Upper lobe of right lung (tissue), 1 donor: ENCODE measurements at regions not wholly inside any gene's neighbourhood (a gene's known extent, or its start where the extent isn't known, plus 50 kb on each side); places are given as distances from the start of the nearest gene placed in this dataset.

Experiments used
- ATAC-seq: fragments of 200-7000 bp; cut with Tn5 transposase; one replicate; pipeline ENCODE4 v1.9.1; 2020; ENCODE audit warnings: mild to moderate bottlenecking, moderate library complexity
- DNase-seq: peaks from one replicate; pipeline ENCODE4 v3.0.0-alpha.2; 2020
- H3K27ac ChIP-seq: fragments of 200-600 bp; one replicate; pipeline ENCODE4 v1.8.0; 2022
- H3K27me3 ChIP-seq: fragments of 200-600 bp; one replicate; pipeline ENCODE4 v1.8.0; 2022; ENCODE audit warnings: mild to moderate bottlenecking
- H3K36me3 ChIP-seq: fragments of 200-600 bp; one replicate; pipeline ENCODE4 v1.8.0; 2022
- H3K4me1 ChIP-seq: fragments of 200-600 bp; one replicate; pipeline ENCODE4 v1.8.0; 2022
- H3K4me3 ChIP-seq: fragments of 200-600 bp; one replicate; pipeline ENCODE4 v1.8.0; 2022; ENCODE audit warnings: mild to moderate bottlenecking
- H3K9me3 ChIP-seq: fragments of 200-600 bp; one replicate; pipeline ENCODE4 v1.8.0; 2022
- intact Hi-C: fragments of 100-400 bp; cut with DNase I; formaldehyde crosslinking; loops from one replicate; pipeline ENCODE4 v1.11.0; 2022
- TF ChIP-seq, protein P1 (sequence below): fragments of 200-600 bp; IDR thresholded peaks from one replicate; pipeline ENCODE4 v1.8.0; 2022; ENCODE audit warnings: antibody characterized with exemption
- donor health status: DM: no; HTN: yes; CAD: no; lungs with severe emphysema.

DNA sequence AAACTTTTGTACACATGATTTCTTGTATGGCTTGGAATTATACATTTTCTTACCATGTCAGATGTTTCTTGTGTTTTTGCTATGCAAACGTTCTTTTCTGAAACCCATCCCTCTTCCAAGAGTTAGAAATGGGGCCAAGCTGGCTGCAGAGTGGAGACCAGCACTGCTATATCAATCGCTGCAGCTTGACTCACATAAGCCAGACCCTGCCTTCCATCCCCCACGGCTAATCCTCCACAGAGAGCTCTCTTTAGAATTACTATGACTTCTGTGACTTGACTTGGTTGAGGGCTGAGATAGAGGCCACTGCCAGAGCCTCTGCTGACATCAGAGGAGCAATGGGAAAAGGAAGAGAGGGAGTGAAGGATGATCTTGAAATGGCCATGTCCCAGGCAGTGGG, 147.9 kb downstream of the DACT1 start:
- no peak for DNase-seq
- H3K27me3 ChIP-seq: no peaks in the 10 kb centered on the region
- no peaks in the 10 kb centered on the region for H3K4me1 ChIP-seq
- TF ChIP-seq, protein P1, sequence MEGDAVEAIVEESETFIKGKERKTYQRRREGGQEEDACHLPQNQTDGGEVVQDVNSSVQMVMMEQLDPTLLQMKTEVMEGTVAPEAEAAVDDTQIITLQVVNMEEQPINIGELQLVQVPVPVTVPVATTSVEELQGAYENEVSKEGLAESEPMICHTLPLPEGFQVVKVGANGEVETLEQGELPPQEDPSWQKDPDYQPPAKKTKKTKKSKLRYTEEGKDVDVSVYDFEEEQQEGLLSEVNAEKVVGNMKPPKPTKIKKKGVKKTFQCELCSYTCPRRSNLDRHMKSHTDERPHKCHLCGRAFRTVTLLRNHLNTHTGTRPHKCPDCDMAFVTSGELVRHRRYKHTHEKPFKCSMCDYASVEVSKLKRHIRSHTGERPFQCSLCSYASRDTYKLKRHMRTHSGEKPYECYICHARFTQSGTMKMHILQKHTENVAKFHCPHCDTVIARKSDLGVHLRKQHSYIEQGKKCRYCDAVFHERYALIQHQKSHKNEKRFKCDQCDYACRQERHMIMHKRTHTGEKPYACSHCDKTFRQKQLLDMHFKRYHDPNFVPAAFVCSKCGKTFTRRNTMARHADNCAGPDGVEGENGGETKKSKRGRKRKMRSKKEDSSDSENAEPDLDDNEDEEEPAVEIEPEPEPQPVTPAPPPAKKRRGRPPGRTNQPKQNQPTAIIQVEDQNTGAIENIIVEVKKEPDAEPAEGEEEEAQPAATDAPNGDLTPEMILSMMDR: no peak
- H3K4me3 ChIP-seq: no peak overlapping the region
- no peak overlapping the region for H3K27ac ChIP-seq
- intact Hi-C loops: no loop called here
- H3K9me3 ChIP-seq: no peaks in the 10 kb centered on the region
- no peak for ATAC-seq
- H3K36me3 ChIP-seq: no peaks in the 10 kb centered on the region

DNA sequence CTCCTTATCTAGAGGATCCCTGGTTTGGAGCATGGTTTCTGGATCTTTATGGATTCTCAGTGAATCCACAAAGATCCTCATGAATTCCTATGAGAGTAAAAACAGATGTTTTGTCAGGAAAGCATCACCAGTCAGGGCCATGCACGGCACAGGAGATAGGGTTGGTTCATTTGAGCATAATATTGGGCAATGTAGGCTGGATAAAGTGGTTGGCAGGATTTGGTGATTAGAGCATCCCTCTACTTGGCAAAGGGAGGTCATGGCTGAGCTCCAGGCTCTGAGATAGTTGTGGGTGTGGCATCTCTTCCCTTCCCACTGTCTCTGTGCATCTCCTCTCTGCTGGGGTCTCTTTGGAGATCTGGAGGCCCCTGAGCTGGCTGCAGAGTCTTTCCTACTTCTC, 149.8 kb downstream of the DACT1 start:
- Histone ChIP-seq H3K9me3 (no peaks in the 10 kb centered on the region), H3K27me3 (no peaks in the 10 kb centered on the region), H3K27ac (no peak overlapping the region), H3K4me1 (no peaks in the 10 kb centered on the region), H3K4me3 (no peak overlapping the region), H3K36me3 (no peaks in the 10 kb centered on the region)
- DNase-seq (no peak), ATAC-seq (no peak)
- TF ChIP-seq, protein P1: no peak
- intact Hi-C loops: no loop called here

- no peaks in the 10 kb centered on the region for H3K36me3 ChIP-seq
- DNase-seq: no peak
- TF ChIP-seq, protein P1: no peak
- intact Hi-C loops: no loop called here
- H3K27ac ChIP-seq: no peak overlapping the region
- no peaks in the 10 kb centered on the region for H3K9me3 ChIP-seq
- H3K27me3 ChIP-seq: no peaks in the 10 kb centered on the region
- H3K4me3 ChIP-seq: no peak overlapping the region
- no peak for ATAC-seq
- H3K4me1 ChIP-seq: no peaks in the 10 kb centered on the region
These were observed 151.1 kb downstream of the DACT1 start for GRCh38 chr14:58788655-58789503.

DNA sequence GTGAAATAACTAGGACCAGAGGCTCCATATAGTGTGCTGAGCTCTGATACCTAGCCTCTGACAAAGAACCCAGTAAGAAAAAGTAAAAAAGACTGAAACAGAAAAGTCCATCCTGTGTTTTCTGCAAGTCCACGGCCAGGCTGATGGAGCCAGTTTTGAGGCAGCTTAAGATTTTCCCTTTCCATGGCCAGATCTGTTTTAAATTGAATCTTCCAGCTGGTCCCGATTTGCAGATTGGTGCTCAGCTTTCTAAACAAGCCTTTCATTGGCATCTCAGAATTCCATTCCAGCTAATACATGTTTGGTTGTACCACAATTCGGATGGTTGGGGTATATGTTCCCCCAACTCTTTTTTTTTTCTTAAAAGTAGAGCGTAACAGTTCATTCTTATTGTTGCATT, 152.0 kb downstream of the DACT1 start:
- TF ChIP-seq, protein P1: no peak
- intact Hi-C loops: no loop called here
- Histone ChIP-seq H3K4me1 (no peaks in the 10 kb centered on the region), H3K27ac (no peak overlapping the region), H3K27me3 (no peaks in the 10 kb centered on the region), H3K36me3 (no peaks in the 10 kb centered on the region), H3K9me3 (no peaks in the 10 kb centered on the region), H3K4me3 (no peak overlapping the region)
- no peak for ATAC-seq
- no peak for DNase-seq

DNA sequence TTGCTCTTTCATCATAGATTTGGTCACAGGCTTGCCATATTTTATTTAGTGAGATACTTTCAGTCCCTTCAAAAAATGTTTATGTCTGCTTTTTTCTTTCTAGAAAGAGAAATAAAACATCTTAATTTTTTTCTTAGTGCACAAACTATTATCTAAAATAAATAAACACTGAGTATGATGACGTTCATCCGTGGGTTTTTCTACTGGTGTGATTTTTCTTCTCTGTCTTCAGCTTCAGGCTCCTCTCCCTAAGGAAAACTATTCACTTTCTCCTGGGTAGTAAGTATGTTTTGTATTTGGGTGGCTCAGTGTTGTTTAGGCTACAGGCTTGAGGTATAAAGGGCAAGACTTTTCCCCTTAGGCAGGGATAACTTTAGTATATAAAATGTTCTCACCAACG, 154.7 kb downstream of the DACT1 start:
- no peaks in the 10 kb centered on the region for H3K27me3 ChIP-seq
- intact Hi-C loops: no loop called here
- H3K4me1 ChIP-seq: no peaks in the 10 kb centered on the region
- H3K36me3 ChIP-seq: no peaks in the 10 kb centered on the region
- H3K27ac ChIP-seq: no peak overlapping the region
- no peak for ATAC-seq
- H3K4me3 ChIP-seq: no peak overlapping the region
- DNase-seq: no peak
- no peaks in the 10 kb centered on the region for H3K9me3 ChIP-seq
- TF ChIP-seq, protein P1: no peak
